H1 (cell line): ENCODE measurements at regions not wholly inside any gene's neighbourhood (a gene's known extent, or its start where the extent isn't known, plus 50 kb on each side); places are given as distances from the start of the nearest gene placed in this dataset.
A peak's percentile ranks its signal among the peaks of the same experiment; 100 is the strongest.

Experiments
- CTCF ChIA-PET: fragments of 300-600 bp; sonication (Branson Sonifier 250); formaldehyde crosslinking; loops from one replicate; lab custom pipeline; 2021; ENCODE audit not compliant: partially characterized antibody; lab: Charles Lee
- POLR2A ChIA-PET: fragments of 300-600 bp; sonication (Branson Sonifier 250); formaldehyde crosslinking; loops from one replicate; lab custom pipeline; 2021; ENCODE audit warnings: inconsistent platforms; ENCODE audit not compliant: partially characterized antibody; lab: Charles Lee
- DNase-seq, 2 experiments: peaks; one replicate each; pipeline versions ENCODE4 v3.0.0 to v3.0.0-alpha.2; 2010 to 2022; ENCODE audit warnings: low spot score in 2 of 2, low read depth in 1 of 2, mixed read lengths in 1 of 2
- FAIRE-seq: peaks from 2 replicates; lab custom pipeline; 2011; peaks lifted over from hg19 to GRCh38; lab: Jason Lieb, UNC
- H2AFZ ChIP-seq: 2 replicates; pipeline ENCODE4 v1.8.1; 2012; ENCODE audit warnings: low read length, inconsistent platforms
- H2AK5ac ChIP-seq: 2 replicates; pipeline ENCODE4 v1.6.1; 2013; ENCODE audit warnings: low read depth, low read length
- H2BK120ac ChIP-seq: replicated peaks from 2 replicates; pipeline ENCODE3; 2013; ENCODE audit warnings: low read depth, low read length, inconsistent platforms
- H2BK12ac ChIP-seq: 2 replicates; pipeline ENCODE4 v1.6.1; 2013; ENCODE audit warnings: low read depth, low read length
- H2BK15ac ChIP-seq: 2 replicates; pipeline ENCODE4 v1.6.1; 2013; ENCODE audit warnings: low read length
- H2BK20ac ChIP-seq: 2 replicates; pipeline ENCODE4 v1.6.1; 2013; ENCODE audit warnings: low read length
- H2BK5ac ChIP-seq: 2 replicates; pipeline ENCODE4 v1.6.1; 2013; ENCODE audit warnings: low read depth, low read length
- H3K14ac ChIP-seq: 2 replicates; pipeline ENCODE4 v1.6.1; 2013; ENCODE audit warnings: inconsistent platforms; ENCODE audit not compliant: insufficient read length
- H3K18ac ChIP-seq: 2 replicates; pipeline ENCODE4 v1.6.1; 2013; ENCODE audit warnings: low read length; ENCODE audit errors: extremely low read depth
- H3K23ac ChIP-seq: 2 replicates; pipeline ENCODE4 v1.6.1; 2013; ENCODE audit warnings: inconsistent platforms; ENCODE audit not compliant: insufficient read length
- H3K23me2 ChIP-seq: 2 replicates; pipeline ENCODE4 v1.6.1; 2013; ENCODE audit warnings: low read depth, low read length
- H3K27ac ChIP-seq: 2 replicates; pipeline ENCODE4 v1.6.1; 2011; ENCODE audit warnings: low read depth, low read length, inconsistent platforms
- H3K27me3 ChIP-seq, 4 experiments: replicated peaks in 1 of 4; 1 replicate in 1 of 4; 2 replicates in 3 of 4; pipeline versions ENCODE4 v1.6.1 to v1.8.1; 2011 to 2013; ENCODE audit warnings: low read length in 3 of 4, mild to moderate bottlenecking in 3 of 4, inconsistent platforms in 2 of 4, mixed read lengths in 2 of 4, moderate library complexity in 1 of 4; ENCODE audit not compliant: control insufficient read depth in 3 of 4, insufficient read depth in 3 of 4; ENCODE audit errors: extremely low read depth in 1 of 4
- H3K36me3 ChIP-seq, 4 experiments: 2 replicates each; pipeline versions ENCODE4 v1.6.1 to v1.8.1; 2011 to 2013; ENCODE audit warnings: mild to moderate bottlenecking in 4 of 4, low read length in 3 of 4, moderate library complexity in 2 of 4, control low read depth in 1 of 4, inconsistent platforms in 1 of 4; ENCODE audit not compliant: insufficient read depth in 4 of 4, control insufficient read depth in 2 of 4
- H3K4ac ChIP-seq: replicated peaks from 2 replicates; pipeline ENCODE3; 2013; ENCODE audit warnings: low read length, low read depth, mixed read lengths, inconsistent platforms; ENCODE audit not compliant: insufficient read length
- H3K4me1 ChIP-seq, 4 experiments: replicated peaks in 1 of 4; 1 replicate in 1 of 4; 2 replicates in 3 of 4; pipeline versions ENCODE4 v1.6.1 to v1.8.1; 2011 to 2013; ENCODE audit warnings: low read length in 3 of 4, inconsistent platforms in 2 of 4, mixed read lengths in 1 of 4; ENCODE audit not compliant: insufficient read depth in 4 of 4, control insufficient read depth in 3 of 4
- H3K4me2 ChIP-seq, 2 experiments: 2 replicates each; pipeline versions ENCODE4 v1.6.1 to v1.8.1; 2011 to 2013; ENCODE audit warnings: low read depth in 2 of 2, low read length in 2 of 2, control low read depth in 1 of 2, inconsistent platforms in 1 of 2, mild to moderate bottlenecking in 1 of 2; ENCODE audit not compliant: insufficient read depth in 1 of 2
- H3K4me3 ChIP-seq, 4 experiments: fragments of 200-600, 300-600 bp in 1 of 4; sonication (generic), shearing (Covaris generic), sonication (Bioruptor Twin) in 1 of 4; 2 replicates each; pipeline versions ENCODE4 v1.5.1 to v1.8.1; 2011 to 2016; ENCODE audit warnings: low read length in 4 of 4, low read depth in 3 of 4, control low read depth in 2 of 4, inconsistent platforms in 2 of 4, mild to moderate bottlenecking in 2 of 4, mixed read lengths in 1 of 4, moderate library complexity in 1 of 4; ENCODE audit not compliant: insufficient read depth in 2 of 4; ENCODE audit errors: extremely low read depth in 1 of 4
- H3K56ac ChIP-seq: replicated peaks from 2 replicates; pipeline ENCODE3; 2013; ENCODE audit warnings: low read depth, mild to moderate bottlenecking, mixed read lengths, low read length, inconsistent platforms; ENCODE audit not compliant: insufficient read length
- H3K79me1 ChIP-seq: 2 replicates; pipeline ENCODE4 v1.6.1; 2013; ENCODE audit warnings: low read depth, low read length, control low read depth
- H3K79me2 ChIP-seq, 2 experiments: 2 replicates each; pipeline versions ENCODE4 v1.6.1 to v1.8.1; 2012 to 2013; ENCODE audit warnings: low read length in 2 of 2, mild to moderate bottlenecking in 2 of 2, inconsistent platforms in 1 of 2; ENCODE audit not compliant: insufficient read depth in 2 of 2, control insufficient read depth in 1 of 2
- H3K9ac ChIP-seq, 4 experiments: replicated peaks in 1 of 4; 1 replicate in 1 of 4; 2 replicates in 3 of 4; pipeline versions ENCODE4 v1.6.1 to v1.8.1; 2011 to 2013; ENCODE audit warnings: low read depth in 3 of 4, low read length in 3 of 4, control low read depth in 2 of 4, mild to moderate bottlenecking in 2 of 4, moderate library complexity in 2 of 4, inconsistent platforms in 1 of 4; ENCODE audit errors: extremely low read depth in 1 of 4
- H3K9me3 ChIP-seq, 2 experiments: 2 replicates each; pipeline versions ENCODE4 v1.6.1 to v1.8.1; 2012 to 2013; ENCODE audit warnings: mild to moderate bottlenecking in 2 of 2, moderate library complexity in 2 of 2, control low read depth in 1 of 2, inconsistent platforms in 1 of 2, low read depth in 1 of 2, low read length in 1 of 2, mixed read lengths in 1 of 2; ENCODE audit not compliant: insufficient read depth in 2 of 2
- H4K20me1 ChIP-seq, 2 experiments: replicated peaks in 1 of 2; 2 replicates each; pipeline versions ENCODE3 to v1.8.1; 2011 to 2013; ENCODE audit warnings: inconsistent platforms in 2 of 2, low read length in 2 of 2, mild to moderate bottlenecking in 1 of 2; ENCODE audit not compliant: insufficient read depth in 2 of 2, control insufficient read depth in 1 of 2
- H4K5ac ChIP-seq: 2 replicates; pipeline ENCODE4 v1.6.1; 2013; ENCODE audit warnings: low read length, low read depth, mixed read lengths, inconsistent platforms; ENCODE audit not compliant: insufficient read length
- H4K8ac ChIP-seq: 2 replicates; pipeline ENCODE4 v1.8.0; 2013; ENCODE audit warnings: mild to moderate bottlenecking, moderate library complexity, low read length, inconsistent platforms; ENCODE audit not compliant: insufficient read depth; ENCODE audit errors: extremely low read depth
- H4K91ac ChIP-seq: replicated peaks from 2 replicates; pipeline ENCODE3; 2013; ENCODE audit warnings: low read length, mixed read lengths, inconsistent platforms; ENCODE audit not compliant: insufficient read length
- E2F6 ChIP-seq: IDR thresholded peaks from 2 replicates; pipeline ENCODE4 v1.6.1; 2012; ENCODE audit warnings: inconsistent platforms
- MAX ChIP-seq: IDR thresholded peaks from 2 replicates; pipeline ENCODE4 v1.6.1; 2012; ENCODE audit warnings: inconsistent platforms
- RAD21 ChIP-seq, 2 experiments: IDR thresholded peaks in 1 of 2; conservative IDR thresholded peaks in 1 of 2; 2 replicates each; pipeline ENCODE4 v1.6.1; 2011; ENCODE audit warnings: low read depth in 2 of 2, low read length in 2 of 2, improper control_type of control experiment in 1 of 2, inconsistent platforms in 1 of 2, mild to moderate bottlenecking in 1 of 2, moderate library complexity in 1 of 2
- WGBS, 2 experiments: shearing (Covaris generic) in 1 of 2; methylation state at CpG; one replicate each; pipeline versions ENCODE4 v1.1.6 to v1.1.7; 2013 to 2015; ENCODE audit warnings: low lambda C conversion rate in 2 of 2, mixed read lengths in 2 of 2, inconsistent platforms in 1 of 2, low coverage in 1 of 2, missing lambda C conversion rate in 1 of 2; ENCODE audit not compliant: insufficient replicate concordance in 2 of 2, insufficient coverage in 1 of 2, insufficient read length in 1 of 2; ENCODE audit errors: extremely low coverage in 1 of 2, missing lambda C conversion rate in 1 of 2; 5-methylcytosine and 5-hydroxymethylcytosine counted together

DNA sequence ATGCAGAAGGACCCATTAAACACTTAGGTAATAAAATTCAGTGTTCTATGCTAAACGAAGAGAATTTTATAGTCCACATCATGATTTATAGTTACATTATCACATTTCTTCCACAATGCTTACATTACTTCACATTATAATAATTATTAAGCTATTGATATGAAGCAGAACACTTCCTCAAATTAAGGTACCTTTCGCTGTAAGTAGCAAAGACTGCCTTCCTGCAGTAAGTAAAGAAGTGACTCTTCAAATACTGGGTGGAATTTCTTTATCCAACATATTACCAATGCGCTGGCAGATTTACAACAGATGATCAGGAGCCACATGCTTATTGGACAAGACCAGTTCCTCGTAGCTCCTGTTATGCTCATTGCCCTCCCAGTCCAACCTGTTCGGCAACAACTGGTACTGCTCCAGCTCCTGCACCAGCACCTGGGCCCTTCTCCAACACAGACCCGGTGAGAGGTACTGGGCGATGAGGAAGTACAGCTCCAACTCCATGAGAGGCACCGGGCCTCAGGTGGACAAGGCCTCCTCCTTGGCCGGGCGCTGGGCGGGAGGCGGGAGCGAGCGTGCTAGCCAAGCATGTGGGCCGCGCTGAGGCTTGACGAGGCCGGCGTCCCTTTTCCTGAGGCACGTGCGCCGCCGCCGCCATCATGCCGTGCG, 210.7 kb upstream of the ATP2B1 start:
- H3K9me3 ChIP-seq, result no peaks in the 10 kb centered on the region
- no peak overlapping the region for H2AK5ac ChIP-seq
- CTCF ChIA-PET, result interaction anchor here (0.9 to 1.1 kb wide), 3 partner anchors 14 to 32 kb away, joined by 3 to 4 read pairs (median 3); no protein-coding TSS in a partner anchor
- no peak overlapping the region; the same call in 1 of the 2 replicates for H2BK5ac ChIP-seq
- no peak overlapping the region for H3K9ac ChIP-seq
- H4K91ac ChIP-seq, result no peak overlapping the region
- no peak for FAIRE-seq
- no peaks in the 10 kb centered on the region for H3K36me3 ChIP-seq
- H3K18ac ChIP-seq, result no peak overlapping the region
- POLR2A ChIA-PET, result no interaction called here
- H3K23ac ChIP-seq, result no peak overlapping the region
- DNase-seq, result no peak
- H3K27me3 ChIP-seq, result no peaks in the 10 kb centered on the region
- H2BK120ac ChIP-seq, result no peak overlapping the region
- H2BK15ac ChIP-seq, result no peak overlapping the region
- H3K14ac ChIP-seq, result no peak overlapping the region
- H4K5ac ChIP-seq, result no peak overlapping the region
- H3K79me2 ChIP-seq, result no peaks in the 10 kb centered on the region
- no peak overlapping the region for H3K56ac ChIP-seq
- no peak overlapping the region for H2BK20ac ChIP-seq
- no peak overlapping the region for H3K4me2 ChIP-seq
- no peak overlapping the region for H4K8ac ChIP-seq
- H3K79me1 ChIP-seq, result no peaks in the 10 kb centered on the region
- 97% methylated on average over 26 of the region's 26 CpGs; no CpG with 5 or more reads in 1 of the 2 experiments for WGBS, 2 experiments
- no peaks in the 10 kb centered on the region for H3K23me2 ChIP-seq
- no peak overlapping the region for H2BK12ac ChIP-seq
- H3K4me1 ChIP-seq, result peaks cover 0 to 9% (median 3%) of the 10 kb centered on the region in 4 experiments; a peak in 3 of 7 replicates
- no peak overlapping the region for H3K4ac ChIP-seq
- no peaks in the 10 kb centered on the region for H4K20me1 ChIP-seq
- H2AFZ ChIP-seq, result no peak overlapping the region
- no peak overlapping the region for H3K4me3 ChIP-seq
- peak; percentile 81 for TF ChIP-seq MAX
- no peak for TF ChIP-seq RAD21 (IDR thresholded peaks at IDR 0.05 in 1 of 2, conservative IDR thresholded peaks at IDR 0.05 in 1 of 2; ENCODE audit: low read depth in 2 of 2, low read length in 2 of 2)
- peak; percentile 92 for TF ChIP-seq E2F6
- TF ChIP-seq, all 59 proteins: peak for 2
- no peak overlapping the region for H3K27ac ChIP-seq
